CD1c-positive myeloid dendritic cell (primary cell): ENCODE measurements at regions not wholly inside any gene's neighbourhood (a gene's known extent, or its start where the extent isn't known, plus 50 kb on each side); places are given as distances from the start of the nearest gene placed in this dataset.
A peak's percentile ranks its signal among the peaks of the same experiment; 100 is the strongest.

Source experiments
- DNase-seq: peaks from one replicate; pipeline ENCODE4 v3.0.0-alpha.2; 2016; ENCODE audit errors: extremely low spot score

- DNase-seq = no peak
These were observed 109.9 kb downstream of the AIPL1 start for GRCh38 chr17:6325051-6325450.

- DNase-seq = no peak
These were observed 111.1 kb downstream of the AIPL1 start for GRCh38 chr17:6323626-6324356.

GRCh38 chr17:6322316-6322715 lies 112.6 kb downstream of the AIPL1 start:
- no peak for DNase-seq

GRCh38 chr17:6314311-6314710 lies 120.6 kb downstream of the AIPL1 start:
- no peak for DNase-seq

- DNase-seq = no peak
These were observed 121.1 kb downstream of the AIPL1 start for GRCh38 chr17:6313835-6314234.

GRCh38 chr17:6306820-6307219 lies 128.1 kb downstream of the AIPL1 start:
- no peak for DNase-seq

- no peak for DNase-seq
These were observed 129.1 kb downstream of the AIPL1 start for GRCh38 chr17:6305613-6306360.

- no peak for DNase-seq
These were observed 129.9 kb downstream of the AIPL1 start for GRCh38 chr17:6304894-6305612.

GRCh38 chr17:6303664-6304063 lies 131.3 kb downstream of the AIPL1 start:
- DNase-seq = no peak

GRCh38 chr17:6299275-6299674 lies 135.6 kb downstream of the AIPL1 start:
- no peak for DNase-seq

- no peak for DNase-seq
These were observed 137.0 kb downstream of the AIPL1 start for GRCh38 chr17:6297960-6298359.

- no peak for DNase-seq
These were observed 137.8 kb downstream of the AIPL1 start for GRCh38 chr17:6297119-6297518.

- DNase-seq = no peak
These were observed 144.3 kb downstream of the AIPL1 start for GRCh38 chr17:6290488-6291196.

- DNase-seq = no peak
These were observed 148.7 kb downstream of the AIPL1 start for GRCh38 chr17:6286233-6286632.

- DNase-seq = no peak
These were observed 149.4 kb downstream of the AIPL1 start for GRCh38 chr17:6285486-6285885.

GRCh38 chr17:6279659-6280058 lies 155.3 kb downstream of the AIPL1 start:
- no peak for DNase-seq

GRCh38 chr17:6278376-6278775 lies 156.5 kb downstream of the AIPL1 start:
- DNase-seq = no peak

GRCh38 chr17:6276711-6277110 lies 158.2 kb downstream of the AIPL1 start:
- DNase-seq = no peak

GRCh38 chr17:6274310-6274709 lies 160.6 kb downstream of the AIPL1 start:
- DNase-seq = no peak

- peak; percentile 3 for DNase-seq
These were observed 165.4 kb downstream of the AIPL1 start for GRCh38 chr17:6269478-6269877.

GRCh38 chr17:6261466-6261865 lies 173.5 kb downstream of the AIPL1 start:
- no peak for DNase-seq

GRCh38 chr17:6259899-6260298 lies 175.0 kb downstream of the AIPL1 start:
- DNase-seq = no peak
